ENCODE measurements at regions not wholly inside any gene's neighbourhood (a gene's known extent, or its start where the extent isn't known, plus 50 kb on each side); places are given as distances from the start of the nearest gene placed in this dataset.

DNA sequence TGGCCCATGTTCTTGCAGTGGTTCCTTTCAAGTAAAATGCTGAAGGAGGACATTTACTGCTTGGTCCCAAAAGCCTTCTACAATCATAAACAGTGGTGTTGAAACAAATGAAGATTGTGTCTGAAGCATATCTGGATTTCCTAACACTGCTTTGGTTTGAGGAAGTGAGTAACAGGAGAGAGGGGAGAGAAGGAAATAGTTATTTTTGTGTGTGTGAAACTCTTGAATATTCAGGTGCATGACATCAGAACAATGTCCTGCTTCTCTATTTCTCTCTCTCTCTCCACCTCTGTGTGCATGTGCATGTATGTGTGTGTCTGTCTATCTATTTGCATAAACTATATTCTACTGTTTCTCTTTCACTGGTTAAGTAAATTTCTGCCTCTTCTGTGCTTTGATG is 61.4 kb upstream of the TNFSF18 start:
- no peak for TF ChIP-seq CTCF (IDR thresholded peaks at IDR 0.05; ENCODE audit: insufficient read depth, low read length, poor library complexity, severe bottlenecking)
- peak; percentile 52 for DNase-seq (ENCODE audit: extremely low read depth, insufficient read length)
- H3K4me3 ChIP-seq (replicated peaks; ENCODE audit: low read depth, low read length) = no peak overlapping the region
- H3K36me3 ChIP-seq (ENCODE audit: control insufficient read depth, insufficient read depth, low read length) = no peaks in the 10 kb centered on the region
- no peaks in the 10 kb centered on the region for H3K27me3 ChIP-seq (replicated peaks; ENCODE audit: control insufficient read depth, insufficient read depth, low read length)

GRCh38 chr1:173107696-173108095 is 57.0 kb upstream of the TNFSF18 start:
- Histone ChIP-seq H3K27me3 (replicated peaks; ENCODE audit: control insufficient read depth, insufficient read depth, low read length) (no peaks in the 10 kb centered on the region), H3K4me3 (replicated peaks; ENCODE audit: low read depth, low read length) (no peak overlapping the region), H3K36me3 (ENCODE audit: control insufficient read depth, insufficient read depth, low read length) (no peaks in the 10 kb centered on the region)
- TF ChIP-seq CTCF (IDR thresholded peaks at IDR 0.05; ENCODE audit: insufficient read depth, low read length, poor library complexity, severe bottlenecking) = no peak
- no peak for DNase-seq (ENCODE audit: extremely low read depth, insufficient read length)

DNA sequence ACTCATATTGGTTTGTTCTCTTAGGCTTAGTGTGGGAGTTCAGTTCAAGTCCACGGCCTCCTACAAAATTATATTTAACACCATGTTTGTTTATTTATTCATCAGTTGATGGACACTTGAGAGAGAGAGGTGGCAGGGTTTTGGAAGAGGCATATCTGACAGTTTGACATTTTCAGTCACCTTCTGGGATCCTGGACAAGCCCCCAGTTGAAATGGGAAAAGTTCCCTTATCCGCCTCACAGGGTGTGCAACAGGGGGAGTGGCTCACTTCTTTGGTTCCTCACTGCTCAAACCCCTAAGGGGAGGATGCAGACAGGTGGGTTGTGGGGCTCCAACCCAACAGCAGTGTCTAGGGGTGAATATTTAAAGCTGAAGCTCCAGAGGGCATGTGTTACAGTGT is 52.3 kb upstream of the TNFSF18 start:
- Histone ChIP-seq H3K27me3 (replicated peaks; ENCODE audit: control insufficient read depth, insufficient read depth, low read length) (no peaks in the 10 kb centered on the region; the same call in 1 of the 2 replicates), H3K36me3 (ENCODE audit: control insufficient read depth, insufficient read depth, low read length) (no peaks in the 10 kb centered on the region), H3K4me3 (replicated peaks; ENCODE audit: low read depth, low read length) (no peak overlapping the region)
- TF ChIP-seq CTCF (IDR thresholded peaks at IDR 0.05; ENCODE audit: insufficient read depth, low read length, poor library complexity, severe bottlenecking) = no peak
- no peak for DNase-seq (ENCODE audit: extremely low read depth, insufficient read length)

GRCh38 chr1:173101589-173101988 is 50.8 kb upstream of the TNFSF18 start:
- no peak for DNase-seq (ENCODE audit: extremely low read depth, insufficient read length)
- Histone ChIP-seq H3K4me3 (replicated peaks; ENCODE audit: low read depth, low read length) (no peak overlapping the region), H3K36me3 (ENCODE audit: control insufficient read depth, insufficient read depth, low read length) (no peaks in the 10 kb centered on the region), H3K27me3 (replicated peaks; ENCODE audit: control insufficient read depth, insufficient read depth, low read length) (no peaks in the 10 kb centered on the region; the same call in 1 of the 2 replicates)
- no peak for TF ChIP-seq CTCF (IDR thresholded peaks at IDR 0.05; ENCODE audit: insufficient read depth, low read length, poor library complexity, severe bottlenecking)

GRCh38 chr1:173100476-173101107 is 49.9 kb upstream of the TNFSF18 start:
- H3K27me3 ChIP-seq (replicated peaks; ENCODE audit: control insufficient read depth, insufficient read depth, low read length) = no peaks in the 10 kb centered on the region; the same call in 1 of the 2 replicates
- TF ChIP-seq CTCF (IDR thresholded peaks at IDR 0.05; ENCODE audit: insufficient read depth, low read length, poor library complexity, severe bottlenecking) = no peak
- DNase-seq (ENCODE audit: extremely low read depth, insufficient read length) = no peak
- no peak overlapping the region for H3K4me3 ChIP-seq (replicated peaks; ENCODE audit: low read depth, low read length)
- H3K36me3 ChIP-seq (ENCODE audit: control insufficient read depth, insufficient read depth, low read length) = no peaks in the 10 kb centered on the region
